Gastroesophageal sphincter (tissue), 4 donors: ENCODE measurements at regions not wholly inside any gene's neighbourhood (a gene's known extent, or its start where the extent isn't known, plus 50 kb on each side); places are given as distances from the start of the nearest gene placed in this dataset.
"Not testable (repeated sequence)": the region's sequence is repeated elsewhere in the genome, so short reads cannot be mapped to it uniquely, and the experiment has no call there.

Source experiments
- ATAC-seq: fragments of 150-250 bp; one replicate; pipeline ENCODE4 v1.9.1; 2016; ENCODE audit warnings: mild to moderate bottlenecking, moderate library complexity
- H3K27ac ChIP-seq, 4 donors: fragments of 200-600 bp; sonication (generic) in 3 of 4; 1 replicate in 3 of 4; 2 replicates in 1 of 4; pipeline ENCODE4 v1.5.1; 2016 to 2019
- H3K27me3 ChIP-seq: fragments of 200-600 bp; sonication (generic); one replicate; pipeline ENCODE4 v1.5.1; 2019
- H3K36me3 ChIP-seq, 2 donors: fragments of 200-600 bp; sonication (generic); one replicate each; pipeline ENCODE4 v1.5.1; 2019; ENCODE audit warnings: control low read depth in 1 of 2
- H3K4me1 ChIP-seq, 3 donors: fragments of 200-600 bp; sonication (generic); 1 replicate in 2 of 3; 2 replicates in 1 of 3; pipeline ENCODE4 v1.5.1; 2016 to 2019; ENCODE audit warnings: control low read depth in 2 of 3
- H3K4me3 ChIP-seq, 2 donors: fragments of 200-600 bp; sonication (generic); one replicate each; pipeline ENCODE4 v1.5.1; 2019; ENCODE audit warnings: mild to moderate bottlenecking in 1 of 2, moderate library complexity in 1 of 2
- H3K9me3 ChIP-seq, 3 donors: fragments of 200-600 bp; sonication (generic); one replicate each; pipeline ENCODE4 v1.5.1; 2017 to 2019; ENCODE audit warnings: control low read depth in 2 of 3
- CTCF ChIP-seq, 4 experiments: fragments of 200-600 bp in 2 of 4; fragments of 450-650 bp in 2 of 4; sonication (generic) in 1 of 4; IDR thresholded peaks; one replicate each; pipeline ENCODE4 v1.5.1; 2017 to 2019; ENCODE audit warnings: antibody characterized with exemption in 4 of 4, mild to moderate bottlenecking in 2 of 4, moderate library complexity in 2 of 4
- EP300 ChIP-seq: sonication (generic); formaldehyde crosslinking; IDR thresholded peaks from one replicate; pipeline ENCODE4 v1.6.1; 2017; ENCODE audit warnings: antibody characterized with exemption, mild to moderate bottlenecking
- POLR2A ChIP-seq, 2 donors: fragments of 450-650 bp; IDR thresholded peaks; one replicate each; pipeline ENCODE4 v1.6.1; 2017; ENCODE audit warnings: antibody characterized with exemption in 2 of 2, mild to moderate bottlenecking in 2 of 2, moderate library complexity in 1 of 2
- POLR2AphosphoS5 ChIP-seq: sonication (generic); formaldehyde crosslinking; IDR thresholded peaks from one replicate; pipeline ENCODE4 v1.6.1; 2017; ENCODE audit warnings: antibody characterized with exemption
- WGBS, 2 donors: methylation state at CpG; one replicate each; pipeline ENCODE4 v1.1.5; 2018; ENCODE audit warnings: low coverage in 1 of 2; 5-methylcytosine and 5-hydroxymethylcytosine counted together

- Histone ChIP-seq H3K4me1 (no peaks in the 10 kb centered on the region), H3K4me3 (no peak overlapping the region), H3K9me3 (no peaks in the 10 kb centered on the region), H3K36me3 (no peaks in the 10 kb centered on the region), H3K27ac (no peak overlapping the region), H3K27me3 (peaks cover 20% of the 10 kb centered on the region)
- TF ChIP-seq POLR2AphosphoS5 (no peak), CTCF (IDR thresholded peaks at IDR 0.05) (no peak), EP300 (no peak), POLR2A (IDR thresholded peaks at IDR 0.05) (no peak)
- no peak for ATAC-seq
- WGBS, 2 donors = 73 to 75% methylated on average over 11 to 14 of the region's 19 CpGs
Measured at GRCh38 chr4:3911252-3911856, 145.2 kb downstream of the ADRA2C start.

DNA sequence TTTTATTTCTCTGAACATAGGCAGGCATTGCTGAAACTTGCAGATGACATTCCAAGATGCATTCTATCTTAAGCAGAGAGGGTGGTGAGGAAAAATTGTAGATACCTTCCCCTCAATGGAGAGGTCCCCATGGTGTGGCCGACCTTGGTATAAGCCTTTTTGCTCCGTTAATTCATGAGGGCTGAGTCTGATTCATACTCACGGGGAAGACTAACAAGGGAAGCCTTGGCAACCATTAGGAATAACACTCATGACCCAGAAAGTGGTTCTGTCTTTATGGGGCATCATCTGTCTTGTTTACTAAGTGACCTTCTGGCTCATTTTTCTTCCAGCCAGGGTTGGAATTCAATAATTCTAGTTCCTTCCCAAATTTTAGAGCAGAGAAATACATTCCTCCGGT, 148.3 kb downstream of the ADRA2C start:
- H3K4me3 ChIP-seq, H3K36me3 ChIP-seq, H3K27ac ChIP-seq, ATAC-seq, H3K4me1 ChIP-seq, H3K9me3 ChIP-seq: not testable (repeated sequence)
- WGBS, 2 donors = 75 to 76% methylated on average over 1 to 3 of the region's 4 CpGs
- H3K27me3 ChIP-seq = peaks cover 13% of the 10 kb centered on the region

DNA sequence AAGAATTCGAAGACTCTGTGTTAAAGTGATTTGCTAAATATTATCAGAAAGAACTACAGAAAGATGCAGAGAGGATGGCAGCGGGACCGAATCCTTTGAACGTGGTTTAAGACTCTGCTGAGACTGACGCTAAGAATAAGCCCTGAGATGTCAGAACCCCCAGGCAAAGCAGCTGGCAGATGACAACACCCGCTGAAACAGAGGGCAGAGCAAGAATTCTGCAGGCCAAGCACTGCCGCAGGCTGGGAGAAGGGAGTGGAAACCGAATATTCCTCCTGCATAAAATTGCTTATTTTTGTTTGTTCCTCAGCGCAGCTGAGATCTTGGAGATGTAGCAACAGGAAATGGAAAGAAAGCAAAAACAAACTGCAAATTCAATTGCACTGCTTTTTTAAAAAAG, 153.3 kb downstream of the ADRA2C start:
- not testable (repeated sequence) for H3K27ac ChIP-seq, ATAC-seq
- 41 to 46% methylated on average over 7 to 9 of the region's 9 CpGs for WGBS, 2 donors

GRCh38 chr4:3921902-3922301, 155.7 kb downstream of the ADRA2C start:
- H3K27me3 ChIP-seq, H3K36me3 ChIP-seq, ATAC-seq, H3K9me3 ChIP-seq, H3K4me3 ChIP-seq, H3K27ac ChIP-seq, H3K4me1 ChIP-seq: not testable (repeated sequence)
- 67% methylated on average over 2 of the region's 3 CpGs; no CpG with 5 or more reads in 1 of the 2 donors for WGBS, 2 donors

More for the DNA sequence above, 153.3 kb downstream of the ADRA2C start:
- H3K27me3 ChIP-seq = peaks cover 16% of the 10 kb centered on the region
- H3K36me3 ChIP-seq, H3K4me3 ChIP-seq, H3K4me1 ChIP-seq, H3K9me3 ChIP-seq: not testable (repeated sequence)

DNA sequence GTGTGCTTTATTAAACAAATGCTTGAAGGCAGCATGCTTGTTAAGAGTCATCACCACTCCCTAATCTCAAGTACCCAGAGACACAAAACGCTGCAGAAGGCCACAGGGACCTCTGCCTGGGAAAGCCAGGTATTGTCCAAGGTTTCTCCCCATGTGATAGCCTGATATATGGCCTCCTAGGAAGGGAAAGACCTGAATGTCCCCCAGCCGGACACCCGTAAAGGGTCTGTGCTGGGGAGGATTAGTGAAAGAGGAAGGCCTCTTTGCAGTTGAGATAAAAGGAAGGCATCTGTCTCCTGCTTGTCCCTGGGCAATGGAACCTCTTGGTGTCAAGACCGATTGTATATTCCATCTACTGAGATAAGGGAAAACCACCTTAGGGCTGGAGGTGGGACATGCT, 159.7 kb downstream of the ADRA2C start:
- not testable (repeated sequence) for H3K9me3 ChIP-seq, H3K4me3 ChIP-seq, ATAC-seq, H3K27ac ChIP-seq, H3K4me1 ChIP-seq, H3K36me3 ChIP-seq, H3K27me3 ChIP-seq
- WGBS, 2 donors = 71 to 100% methylated on average over 1 of the region's 4 CpGs

DNA sequence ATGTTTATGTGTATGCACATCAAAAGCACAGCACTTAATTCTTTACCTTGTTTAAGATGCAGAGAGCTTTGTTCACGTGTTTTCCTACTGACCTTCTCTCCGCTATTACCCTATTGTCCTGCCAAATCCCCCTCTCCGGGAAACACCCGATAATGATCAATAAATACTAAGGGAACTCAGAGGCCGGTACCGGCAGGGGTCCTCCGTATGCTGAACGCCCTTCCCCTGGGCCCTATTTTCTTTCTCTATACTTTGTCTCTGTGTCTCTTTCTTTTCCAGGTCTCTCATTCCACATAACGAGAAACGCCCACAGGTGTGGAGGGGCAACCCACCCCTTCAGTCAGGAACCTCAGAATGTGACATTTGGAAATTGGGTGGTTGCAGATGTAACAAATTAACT, 160.1 kb downstream of the ADRA2C start:
- H3K4me1 ChIP-seq, H3K27ac ChIP-seq, H3K36me3 ChIP-seq, H3K9me3 ChIP-seq, H3K27me3 ChIP-seq, ATAC-seq, H3K4me3 ChIP-seq: not testable (repeated sequence)
- 32 to 68% methylated on average over 4 to 8 of the region's 10 CpGs for WGBS, 2 donors

DNA sequence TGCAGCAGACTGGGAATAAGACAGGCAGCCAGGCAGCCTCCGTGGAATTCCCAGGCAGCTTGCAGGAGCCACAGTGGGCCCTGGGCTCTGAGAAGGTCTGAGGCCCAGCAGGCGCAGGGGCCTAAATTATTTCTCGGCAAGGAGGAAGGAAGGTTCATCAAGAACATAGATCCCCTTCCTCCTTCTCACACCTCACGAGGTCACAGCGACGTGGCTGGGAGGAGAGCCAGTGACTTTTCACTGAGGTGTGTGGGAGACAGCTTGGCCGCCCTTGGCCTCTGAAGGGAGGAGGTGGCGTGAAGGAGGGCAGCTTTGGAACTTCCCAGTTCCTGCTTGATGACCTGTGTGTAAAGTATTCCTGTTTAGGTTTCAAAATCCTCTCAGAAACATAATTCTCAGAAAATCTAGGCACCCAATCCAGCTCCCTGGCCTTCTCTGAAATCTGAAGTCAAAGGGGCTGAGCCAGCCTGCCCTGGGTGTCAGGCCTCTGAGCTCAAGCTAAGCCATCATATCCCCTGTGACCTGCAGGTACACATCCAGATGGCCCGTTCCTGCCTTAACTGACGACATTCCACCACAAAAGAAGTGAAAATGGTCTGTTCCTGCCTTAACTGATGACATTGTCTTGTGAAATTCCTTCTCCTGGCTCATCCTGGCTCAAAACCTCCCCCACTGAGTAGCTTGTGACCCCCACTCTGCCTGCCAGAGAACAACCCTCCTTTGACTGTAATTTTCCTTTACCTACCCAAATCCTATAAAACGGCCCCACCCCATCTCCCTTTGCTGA, 161.0 kb downstream of the ADRA2C start:
- not testable (repeated sequence) for H3K4me1 ChIP-seq, ATAC-seq, H3K27ac ChIP-seq, H3K36me3 ChIP-seq, H3K27me3 ChIP-seq, H3K4me3 ChIP-seq, H3K9me3 ChIP-seq
- 42 to 55% methylated on average over 1 to 5 of the region's 11 CpGs for WGBS, 2 donors

GRCh38 chr4:3929431-3929830, 163.2 kb downstream of the ADRA2C start:
- not testable (repeated sequence) for H3K4me1 ChIP-seq, ATAC-seq, H3K36me3 ChIP-seq, H3K4me3 ChIP-seq, H3K9me3 ChIP-seq, H3K27ac ChIP-seq
- H3K27me3 ChIP-seq = peaks cover 11% of the 10 kb centered on the region
- WGBS, 2 donors = 71 to 92% methylated on average over 3 of the region's 8 CpGs

DNA sequence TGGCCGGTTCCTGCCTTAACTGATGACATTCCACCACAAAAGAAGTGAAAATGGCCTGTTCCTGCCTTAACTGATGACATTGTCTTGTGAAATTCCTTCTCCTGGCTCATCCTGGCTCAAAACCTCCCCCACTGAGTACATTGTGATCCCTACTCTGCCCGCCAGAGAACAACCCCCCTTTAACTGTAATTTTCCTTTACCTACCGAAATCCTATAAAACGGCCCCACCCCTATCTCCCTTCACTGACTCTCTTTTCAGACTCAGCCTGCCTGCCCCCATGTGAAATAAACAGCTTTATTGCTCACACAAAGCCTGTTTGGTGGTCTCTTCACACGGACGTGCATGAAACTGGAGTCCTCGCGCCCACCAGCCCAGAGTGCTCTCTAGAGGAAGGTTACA, 166.5 kb downstream of the ADRA2C start:
- 40 to 81% methylated on average over 2 to 7 of the region's 8 CpGs for WGBS, 2 donors
- not testable (repeated sequence) for H3K4me1 ChIP-seq

DNA sequence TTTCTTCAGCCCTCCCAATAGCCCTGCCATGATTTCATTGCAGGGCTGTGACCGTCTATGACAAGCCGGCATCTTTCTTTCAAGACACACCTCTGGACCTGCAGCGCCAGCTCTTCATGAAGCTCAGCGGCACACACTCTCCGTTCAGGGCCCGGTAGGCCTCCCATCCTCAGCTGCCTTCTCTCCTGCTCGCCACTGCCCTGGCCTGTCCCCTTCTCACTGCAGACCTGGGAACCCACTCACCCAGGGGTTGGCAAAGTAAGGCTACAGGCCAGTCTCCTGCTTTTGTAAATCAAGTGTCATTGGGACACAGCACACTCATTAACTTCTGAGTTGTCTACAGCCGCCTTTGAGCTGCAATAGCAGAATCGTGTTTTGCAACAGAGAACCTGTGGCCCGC, 169.2 kb downstream of the ADRA2C start:
- H3K27me3 ChIP-seq = peaks cover 33% of the 10 kb centered on the region
- H3K9me3 ChIP-seq, H3K4me1 ChIP-seq, ATAC-seq, H3K36me3 ChIP-seq, H3K4me3 ChIP-seq, H3K27ac ChIP-seq: not testable (repeated sequence)
- WGBS, 2 donors = 95% methylated on average over 7 of the region's 10 CpGs; no CpG with 5 or more reads in 1 of the 2 donors

More for the DNA sequence above, 166.5 kb downstream of the ADRA2C start:
- H3K27me3 ChIP-seq = peaks cover 18% of the 10 kb centered on the region
- not testable (repeated sequence) for H3K9me3 ChIP-seq, H3K4me3 ChIP-seq, H3K27ac ChIP-seq, ATAC-seq, H3K36me3 ChIP-seq
